GM23338 (cell line): ENCODE measurements at regions not wholly inside any gene's neighbourhood (a gene's known extent, or its start where the extent isn't known, plus 50 kb on each side); places are given as distances from the start of the nearest gene placed in this dataset.

Experiments used
- ATAC-seq: fragments of 200-7000 bp; cut with Tn5 transposase; 3 replicates; pipeline ENCODE4 v1.9.1; 2020
- DNase-seq: peaks from one replicate; pipeline ENCODE4 v3.0.0-alpha.2; 2015; ENCODE audit warnings: low spot score
- H2AFZ ChIP-seq: fragments of 200-600 bp; sonication (generic); 2 replicates; pipeline ENCODE4 v1.8.0; 2016; ENCODE audit warnings: antibody characterized with exemption, mild to moderate bottlenecking, moderate library complexity
- H3F3A ChIP-seq: fragments of 200-600 bp; sonication (generic); replicated peaks from 2 replicates; pipeline ENCODE4 v1.8.0; 2017; ENCODE audit warnings: antibody characterized with exemption, mixed run types, low read depth
- H3K27ac ChIP-seq: fragments of 200-600 bp; sonication (generic); 2 replicates; pipeline ENCODE4 v1.6.1; 2016; ENCODE audit warnings: low read depth
- H3K27me3 ChIP-seq: fragments of 200-600 bp; sonication (generic); 2 replicates; pipeline ENCODE4 v1.8.0; 2016; ENCODE audit warnings: mild to moderate bottlenecking, mixed run types, moderate library complexity; ENCODE audit not compliant: insufficient read depth
- H3K36me3 ChIP-seq: fragments of 200-600 bp; sonication (generic); 2 replicates; pipeline ENCODE4 v1.8.0; 2016; ENCODE audit warnings: mild to moderate bottlenecking; ENCODE audit not compliant: insufficient read depth
- H3K4me1 ChIP-seq: fragments of 200-600 bp; sonication (generic); 2 replicates; pipeline ENCODE4 v1.8.0; 2016; ENCODE audit warnings: mild to moderate bottlenecking, moderate library complexity; ENCODE audit not compliant: insufficient read depth
- H3K4me2 ChIP-seq: fragments of 200-600 bp; sonication (generic); 2 replicates; pipeline ENCODE4 v1.7.1; 2017; ENCODE audit warnings: mixed run types
- H3K4me3 ChIP-seq: fragments of 200-600 bp; sonication (generic); 2 replicates; pipeline ENCODE4 v1.6.1; 2016; ENCODE audit warnings: mixed run types
- H3K79me2 ChIP-seq: fragments of 200-600 bp; sonication (generic); replicated peaks from 2 replicates; pipeline ENCODE4 v1.8.0; 2017; ENCODE audit warnings: mild to moderate bottlenecking; ENCODE audit not compliant: insufficient read depth
- H3K9me2 ChIP-seq: fragments of 200-600 bp; sonication (generic); 2 replicates; pipeline ENCODE4 v1.8.0; 2017; ENCODE audit not compliant: insufficient read depth
- H4K20me1 ChIP-seq: fragments of 200-600 bp; sonication (generic); replicated peaks from 2 replicates; pipeline ENCODE4 v1.8.0; 2017; ENCODE audit warnings: mild to moderate bottlenecking; ENCODE audit not compliant: insufficient read depth
- H3K27ac Mint-ChIP-seq: 2 replicates; pipeline ENCODE4 v1.8.0; 2020; ENCODE audit warnings: inconsistent platforms, mild to moderate bottlenecking, moderate library complexity, mixed read lengths
- H3K27me3 Mint-ChIP-seq: 3 replicates; pipeline ENCODE4 v1.8.0; 2022; ENCODE audit warnings: low read depth, mild to moderate bottlenecking, moderate library complexity, mixed read lengths, inconsistent platforms; ENCODE audit not compliant: insufficient read depth, poor library complexity
- H3K36me3 Mint-ChIP-seq: 3 replicates; pipeline ENCODE4 v1.8.0; 2021; ENCODE audit warnings: low read depth, mild to moderate bottlenecking, inconsistent platforms, moderate library complexity, mixed read lengths
- H3K4me1 Mint-ChIP-seq: 3 replicates; pipeline ENCODE4 v1.8.0; 2020; ENCODE audit warnings: mild to moderate bottlenecking, inconsistent platforms, mixed read lengths
- H3K4me3 Mint-ChIP-seq: 3 replicates; pipeline ENCODE4 v1.8.0; 2021; ENCODE audit warnings: moderate library complexity, mild to moderate bottlenecking, inconsistent platforms, mixed read lengths
- H3K9me3 Mint-ChIP-seq: 3 replicates; pipeline ENCODE4 v1.8.0; 2020; ENCODE audit warnings: moderate library complexity, mild to moderate bottlenecking, inconsistent platforms, mixed read lengths
- CREB1 ChIP-seq: fragments of 250-450 bp; sonication (Bioruptor Pico); IDR thresholded peaks from 2 replicates; pipeline ENCODE4 v1.5.0; 2020; ENCODE audit warnings: low read depth, mild to moderate bottlenecking, moderate library complexity
- EZH2 ChIP-seq: fragments of 200-600 bp; sonication (generic); IDR thresholded peaks from one replicate; pipeline ENCODE4 v1.8.0; 2017; ENCODE audit warnings: antibody characterized with exemption, mild to moderate bottlenecking, low read depth; ENCODE audit not compliant: unreplicated experiment
- EZH2phosphoT487 ChIP-seq: fragments of 200-600 bp; sonication (generic); IDR thresholded peaks from one replicate; pipeline ENCODE4 v1.8.1; 2018; ENCODE audit warnings: antibody characterized with exemption; ENCODE audit not compliant: unreplicated experiment
- JUNB ChIP-seq: IDR thresholded peaks from one replicate; pipeline ENCODE4 v1.6.1; 2016; ENCODE audit warnings: antibody characterized with exemption; ENCODE audit not compliant: unreplicated experiment
- NANOG ChIP-seq: IDR thresholded peaks from 2 replicates; pipeline ENCODE4 v1.6.1; 2016; ENCODE audit warnings: antibody characterized with exemption, borderline replicate concordance
- POLR2AphosphoS5 ChIP-seq: IDR thresholded peaks from 2 replicates; pipeline ENCODE4 v1.6.1; 2016; ENCODE audit warnings: antibody characterized with exemption, low read depth
- STAT1 ChIP-seq: IDR thresholded peaks from one replicate; pipeline ENCODE4 v1.6.1; 2016; ENCODE audit warnings: antibody characterized with exemption; ENCODE audit not compliant: unreplicated experiment
- ZNF114 ChIP-seq: fragments of 250-450 bp; sonication (Bioruptor Pico); IDR thresholded peaks from 2 replicates; pipeline ENCODE4 v1.5.0; 2020; ENCODE audit warnings: mild to moderate bottlenecking, moderate library complexity
- ZNF331 ChIP-seq: fragments of 250-450 bp; sonication (Bioruptor Pico); IDR thresholded peaks from 2 replicates; pipeline ENCODE4 v1.5.0; 2020; ENCODE audit warnings: low read depth, mild to moderate bottlenecking, moderate library complexity
- TF ChIP-seq, protein P1 (sequence below): fragments of 250-450 bp; sonication (Bioruptor Pico); IDR thresholded peaks from 2 replicates; pipeline ENCODE4 v1.5.0; 2020; ENCODE audit warnings: mild to moderate bottlenecking, moderate library complexity
- TF ChIP-seq, protein P2 (sequence below), 2 experiments: fragments of 200-600 bp in 1 of 2; sonication (generic) in 1 of 2; conservative IDR thresholded peaks; 2 replicates each; pipeline versions ENCODE4 v1.5.1 to v1.6.1; 2016 to 2017; ENCODE audit warnings: antibody characterized with exemption in 2 of 2, low read depth in 2 of 2, mild to moderate bottlenecking in 2 of 2, moderate library complexity in 1 of 2
- TF ChIP-seq, protein P3 (sequence below): IDR thresholded peaks from 2 replicates; pipeline ENCODE4 v1.6.1; 2016; ENCODE audit warnings: antibody characterized with exemption
- TF ChIP-seq, protein P4 (sequence below): IDR thresholded peaks from one replicate; pipeline ENCODE4 v1.6.1; 2018; ENCODE audit warnings: antibody characterized with exemption; ENCODE audit not compliant: unreplicated experiment

DNA sequence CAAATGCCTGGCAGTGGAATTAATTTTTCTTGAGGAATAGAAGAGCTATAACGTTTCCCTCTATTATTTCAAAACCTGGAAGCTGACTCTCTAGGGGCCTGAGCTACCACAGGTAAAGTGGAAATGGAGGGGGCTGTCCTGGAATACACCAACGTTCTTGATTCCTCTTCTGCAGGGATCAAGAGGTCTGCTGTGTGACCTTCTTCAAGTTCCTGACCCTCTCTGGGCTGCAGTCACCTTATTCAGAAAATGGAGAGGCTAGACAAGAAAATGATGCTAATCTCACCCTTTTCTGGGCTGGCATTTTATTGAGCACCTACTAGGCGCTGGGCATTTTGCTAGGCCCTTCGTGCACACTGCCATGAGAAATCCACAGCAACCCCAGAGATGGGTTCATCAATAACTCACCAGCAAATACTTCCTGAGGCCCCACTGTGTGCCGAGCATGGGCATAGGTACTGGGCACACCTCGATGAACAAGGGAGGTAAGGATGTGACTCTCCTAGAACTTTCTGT is 55.2 kb upstream of the DLK1 start (continued):
- TF ChIP-seq POLR2AphosphoS5 = no peak
- TF ChIP-seq NANOG = no peak
- TF ChIP-seq ZNF331 (CRISPR knock-in tag) = no peak
- TF ChIP-seq JUNB = no peak

DNA sequence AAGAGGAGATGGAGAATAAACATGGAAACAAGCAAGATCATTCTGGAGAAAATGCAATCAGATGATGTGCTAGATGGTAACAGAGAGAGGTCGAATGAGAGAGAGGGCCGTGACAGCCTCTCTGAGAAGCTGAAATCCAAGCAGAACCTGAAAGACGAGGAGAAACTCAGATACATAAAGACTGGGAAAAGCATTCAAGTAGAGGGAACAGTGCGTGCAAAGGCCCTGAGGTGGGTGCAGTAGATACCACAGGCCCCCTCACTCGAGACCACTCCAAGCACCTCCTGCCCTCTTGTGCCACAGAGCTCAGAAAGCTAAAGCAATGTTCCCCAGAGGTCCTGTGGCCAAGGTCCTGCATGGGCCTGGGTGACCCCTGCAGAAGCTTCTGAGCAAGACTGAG is 54.8 kb upstream of the DLK1 start:
- Histone ChIP-seq H3K4me3 (no peak overlapping the region), H3K27me3 (0 out of 2 replicates have a peak, but pooled peaks cover 6% of the 10 kb centered on the region), H3K4me2 (no peak overlapping the region), H2AFZ (no peak overlapping the region), H3K4me1 (no peaks in the 10 kb centered on the region), H3F3A (no peaks in the 10 kb centered on the region), H3K9me2 (no peaks in the 10 kb centered on the region), H3K79me2 (no peaks in the 10 kb centered on the region), H3K36me3 (no peaks in the 10 kb centered on the region), H4K20me1 (no peaks in the 10 kb centered on the region), H3K27ac (no peak overlapping the region)
- Mint-ChIP-seq H3K27ac (no peak overlapping the region), H3K9me3 (peaks cover 5% of the 10 kb centered on the region; the same call in 2 of the 3 replicates), H3K4me1 (peaks cover 30% of the 10 kb centered on the region), H3K36me3 (no peaks in the 10 kb centered on the region; the same call in 2 of the 3 replicates), H3K4me3 (no peak overlapping the region), H3K27me3 (peaks cover 18% of the 10 kb centered on the region)
- DNase-seq (no peak), ATAC-seq (no peak)
- TF ChIP-seq POLR2AphosphoS5 = no peak
- TF ChIP-seq, protein P1, sequence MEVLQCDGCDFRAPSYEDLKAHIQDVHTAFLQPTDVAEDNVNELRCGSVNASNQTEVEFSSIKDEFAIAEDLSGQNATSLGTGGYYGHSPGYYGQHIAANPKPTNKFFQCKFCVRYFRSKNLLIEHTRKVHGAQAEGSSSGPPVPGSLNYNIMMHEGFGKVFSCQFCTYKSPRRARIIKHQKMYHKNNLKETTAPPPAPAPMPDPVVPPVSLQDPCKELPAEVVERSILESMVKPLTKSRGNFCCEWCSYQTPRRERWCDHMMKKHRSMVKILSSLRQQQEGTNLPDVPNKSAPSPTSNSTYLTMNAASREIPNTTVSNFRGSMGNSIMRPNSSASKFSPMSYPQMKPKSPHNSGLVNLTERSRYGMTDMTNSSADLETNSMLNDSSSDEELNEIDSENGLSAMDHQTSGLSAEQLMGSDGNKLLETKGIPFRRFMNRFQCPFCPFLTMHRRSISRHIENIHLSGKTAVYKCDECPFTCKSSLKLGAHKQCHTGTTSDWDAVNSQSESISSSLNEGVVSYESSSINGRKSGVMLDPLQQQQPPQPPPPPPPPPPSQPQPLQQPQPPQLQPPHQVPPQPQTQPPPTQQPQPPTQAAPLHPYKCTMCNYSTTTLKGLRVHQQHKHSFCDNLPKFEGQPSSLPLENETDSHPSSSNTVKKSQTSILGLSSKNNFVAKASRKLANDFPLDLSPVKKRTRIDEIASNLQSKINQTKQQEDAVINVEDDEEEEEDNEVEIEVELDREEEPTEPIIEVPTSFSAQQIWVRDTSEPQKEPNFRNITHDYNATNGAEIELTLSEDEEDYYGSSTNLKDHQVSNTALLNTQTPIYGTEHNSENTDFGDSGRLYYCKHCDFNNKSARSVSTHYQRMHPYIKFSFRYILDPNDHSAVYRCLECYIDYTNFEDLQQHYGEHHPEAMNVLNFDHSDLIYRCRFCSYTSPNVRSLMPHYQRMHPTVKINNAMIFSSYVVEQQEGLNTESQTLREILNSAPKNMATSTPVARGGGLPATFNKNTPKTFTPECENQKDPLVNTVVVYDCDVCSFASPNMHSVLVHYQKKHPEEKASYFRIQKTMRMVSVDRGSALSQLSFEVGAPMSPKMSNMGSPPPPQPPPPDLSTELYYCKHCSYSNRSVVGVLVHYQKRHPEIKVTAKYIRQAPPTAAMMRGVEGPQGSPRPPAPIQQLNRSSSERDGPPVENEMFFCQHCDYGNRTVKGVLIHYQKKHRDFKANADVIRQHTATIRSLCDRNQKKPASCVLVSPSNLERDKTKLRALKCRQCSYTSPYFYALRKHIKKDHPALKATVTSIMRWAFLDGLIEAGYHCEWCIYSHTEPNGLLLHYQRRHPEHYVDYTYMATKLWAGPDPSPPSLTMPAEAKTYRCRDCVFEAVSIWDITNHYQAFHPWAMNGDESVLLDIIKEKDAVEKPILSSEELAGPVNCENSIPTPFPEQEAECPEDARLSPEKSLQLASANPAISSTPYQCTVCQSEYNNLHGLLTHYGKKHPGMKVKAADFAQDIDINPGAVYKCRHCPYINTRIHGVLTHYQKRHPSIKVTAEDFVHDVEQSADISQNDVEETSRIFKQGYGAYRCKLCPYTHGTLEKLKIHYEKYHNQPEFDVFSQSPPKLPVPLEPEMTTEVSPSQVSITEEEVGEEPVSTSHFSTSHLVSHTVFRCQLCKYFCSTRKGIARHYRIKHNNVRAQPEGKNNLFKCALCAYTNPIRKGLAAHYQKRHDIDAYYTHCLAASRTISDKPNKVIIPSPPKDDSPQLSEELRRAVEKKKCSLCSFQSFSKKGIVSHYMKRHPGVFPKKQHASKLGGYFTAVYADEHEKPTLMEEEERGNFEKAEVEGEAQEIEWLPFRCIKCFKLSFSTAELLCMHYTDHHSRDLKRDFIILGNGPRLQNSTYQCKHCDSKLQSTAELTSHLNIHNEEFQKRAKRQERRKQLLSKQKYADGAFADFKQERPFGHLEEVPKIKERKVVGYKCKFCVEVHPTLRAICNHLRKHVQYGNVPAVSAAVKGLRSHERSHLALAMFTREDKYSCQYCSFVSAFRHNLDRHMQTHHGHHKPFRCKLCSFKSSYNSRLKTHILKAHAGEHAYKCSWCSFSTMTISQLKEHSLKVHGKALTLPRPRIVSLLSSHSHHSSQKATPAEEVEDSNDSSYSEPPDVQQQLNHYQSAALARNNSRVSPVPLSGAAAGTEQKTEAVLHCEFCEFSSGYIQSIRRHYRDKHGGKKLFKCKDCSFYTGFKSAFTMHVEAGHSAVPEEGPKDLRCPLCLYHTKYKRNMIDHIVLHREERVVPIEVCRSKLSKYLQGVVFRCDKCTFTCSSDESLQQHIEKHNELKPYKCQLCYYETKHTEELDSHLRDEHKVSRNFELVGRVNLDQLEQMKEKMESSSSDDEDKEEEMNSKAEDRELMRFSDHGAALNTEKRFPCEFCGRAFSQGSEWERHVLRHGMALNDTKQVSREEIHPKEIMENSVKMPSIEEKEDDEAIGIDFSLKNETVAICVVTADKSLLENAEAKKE (CRISPR knock-in tag) = no peak
- TF ChIP-seq, protein P2, sequence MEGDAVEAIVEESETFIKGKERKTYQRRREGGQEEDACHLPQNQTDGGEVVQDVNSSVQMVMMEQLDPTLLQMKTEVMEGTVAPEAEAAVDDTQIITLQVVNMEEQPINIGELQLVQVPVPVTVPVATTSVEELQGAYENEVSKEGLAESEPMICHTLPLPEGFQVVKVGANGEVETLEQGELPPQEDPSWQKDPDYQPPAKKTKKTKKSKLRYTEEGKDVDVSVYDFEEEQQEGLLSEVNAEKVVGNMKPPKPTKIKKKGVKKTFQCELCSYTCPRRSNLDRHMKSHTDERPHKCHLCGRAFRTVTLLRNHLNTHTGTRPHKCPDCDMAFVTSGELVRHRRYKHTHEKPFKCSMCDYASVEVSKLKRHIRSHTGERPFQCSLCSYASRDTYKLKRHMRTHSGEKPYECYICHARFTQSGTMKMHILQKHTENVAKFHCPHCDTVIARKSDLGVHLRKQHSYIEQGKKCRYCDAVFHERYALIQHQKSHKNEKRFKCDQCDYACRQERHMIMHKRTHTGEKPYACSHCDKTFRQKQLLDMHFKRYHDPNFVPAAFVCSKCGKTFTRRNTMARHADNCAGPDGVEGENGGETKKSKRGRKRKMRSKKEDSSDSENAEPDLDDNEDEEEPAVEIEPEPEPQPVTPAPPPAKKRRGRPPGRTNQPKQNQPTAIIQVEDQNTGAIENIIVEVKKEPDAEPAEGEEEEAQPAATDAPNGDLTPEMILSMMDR (conservative IDR thresholded peaks at IDR 0.05; ENCODE audit: low read depth in 2 of 2) = no peak
- no peak for TF ChIP-seq NANOG
- no peak for TF ChIP-seq STAT1
- TF ChIP-seq EZH2 = no peak
- TF ChIP-seq CREB1 (CRISPR knock-in tag) = no peak
- TF ChIP-seq, protein P3, sequence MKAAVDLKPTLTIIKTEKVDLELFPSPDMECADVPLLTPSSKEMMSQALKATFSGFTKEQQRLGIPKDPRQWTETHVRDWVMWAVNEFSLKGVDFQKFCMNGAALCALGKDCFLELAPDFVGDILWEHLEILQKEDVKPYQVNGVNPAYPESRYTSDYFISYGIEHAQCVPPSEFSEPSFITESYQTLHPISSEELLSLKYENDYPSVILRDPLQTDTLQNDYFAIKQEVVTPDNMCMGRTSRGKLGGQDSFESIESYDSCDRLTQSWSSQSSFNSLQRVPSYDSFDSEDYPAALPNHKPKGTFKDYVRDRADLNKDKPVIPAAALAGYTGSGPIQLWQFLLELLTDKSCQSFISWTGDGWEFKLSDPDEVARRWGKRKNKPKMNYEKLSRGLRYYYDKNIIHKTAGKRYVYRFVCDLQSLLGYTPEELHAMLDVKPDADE = no peak
- TF ChIP-seq, protein P4, sequence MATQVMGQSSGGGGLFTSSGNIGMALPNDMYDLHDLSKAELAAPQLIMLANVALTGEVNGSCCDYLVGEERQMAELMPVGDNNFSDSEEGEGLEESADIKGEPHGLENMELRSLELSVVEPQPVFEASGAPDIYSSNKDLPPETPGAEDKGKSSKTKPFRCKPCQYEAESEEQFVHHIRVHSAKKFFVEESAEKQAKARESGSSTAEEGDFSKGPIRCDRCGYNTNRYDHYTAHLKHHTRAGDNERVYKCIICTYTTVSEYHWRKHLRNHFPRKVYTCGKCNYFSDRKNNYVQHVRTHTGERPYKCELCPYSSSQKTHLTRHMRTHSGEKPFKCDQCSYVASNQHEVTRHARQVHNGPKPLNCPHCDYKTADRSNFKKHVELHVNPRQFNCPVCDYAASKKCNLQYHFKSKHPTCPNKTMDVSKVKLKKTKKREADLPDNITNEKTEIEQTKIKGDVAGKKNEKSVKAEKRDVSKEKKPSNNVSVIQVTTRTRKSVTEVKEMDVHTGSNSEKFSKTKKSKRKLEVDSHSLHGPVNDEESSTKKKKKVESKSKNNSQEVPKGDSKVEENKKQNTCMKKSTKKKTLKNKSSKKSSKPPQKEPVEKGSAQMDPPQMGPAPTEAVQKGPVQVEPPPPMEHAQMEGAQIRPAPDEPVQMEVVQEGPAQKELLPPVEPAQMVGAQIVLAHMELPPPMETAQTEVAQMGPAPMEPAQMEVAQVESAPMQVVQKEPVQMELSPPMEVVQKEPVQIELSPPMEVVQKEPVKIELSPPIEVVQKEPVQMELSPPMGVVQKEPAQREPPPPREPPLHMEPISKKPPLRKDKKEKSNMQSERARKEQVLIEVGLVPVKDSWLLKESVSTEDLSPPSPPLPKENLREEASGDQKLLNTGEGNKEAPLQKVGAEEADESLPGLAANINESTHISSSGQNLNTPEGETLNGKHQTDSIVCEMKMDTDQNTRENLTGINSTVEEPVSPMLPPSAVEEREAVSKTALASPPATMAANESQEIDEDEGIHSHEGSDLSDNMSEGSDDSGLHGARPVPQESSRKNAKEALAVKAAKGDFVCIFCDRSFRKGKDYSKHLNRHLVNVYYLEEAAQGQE = no peak
- no peak for TF ChIP-seq ZNF331 (CRISPR knock-in tag)
- no peak for TF ChIP-seq ZNF114
- TF ChIP-seq EZH2phosphoT487 = no peak
- no peak for TF ChIP-seq JUNB
